ENCODE measurements at regions not wholly inside any gene's neighbourhood (a gene's known extent, or its start where the extent isn't known, plus 50 kb on each side); places are given as distances from the start of the nearest gene placed in this dataset.
"Not testable (repeated sequence)": the region's sequence is repeated elsewhere in the genome, so short reads cannot be mapped to it uniquely, and the experiment has no call there.

DNA sequence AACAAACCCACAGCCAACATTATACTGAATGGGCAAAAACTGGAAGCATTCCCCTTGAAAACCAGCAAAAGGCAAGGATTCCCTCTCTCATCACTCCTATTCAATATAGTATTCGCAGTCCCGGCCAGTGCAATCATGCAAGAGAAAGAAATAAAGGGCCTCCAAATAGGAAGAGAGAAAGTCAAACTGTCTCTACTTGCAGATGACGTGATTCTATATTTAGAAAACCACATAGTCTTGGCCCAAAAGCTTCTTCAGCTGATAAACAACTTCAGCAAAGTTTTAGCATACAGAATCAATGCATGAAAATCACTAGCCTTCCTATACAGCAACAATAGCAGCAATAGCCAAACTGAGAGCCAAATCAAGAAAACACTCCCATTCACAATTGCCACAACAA, 333.7 kb upstream of the EDIL3 start:
- CTCF ChIA-PET = no interaction called here
- H3K4me1 Mint-ChIP-seq = no peaks in the 10 kb centered on the region
- H3K36me3 Mint-ChIP-seq (ENCODE audit: low read depth) = no peaks in the 10 kb centered on the region
- DNase-seq (no peak), ATAC-seq (no peak)
- no peaks in the 10 kb centered on the region for H3K27me3 Mint-ChIP-seq
- no peak overlapping the region for H3K27ac Mint-ChIP-seq
- H3K4me3 Mint-ChIP-seq = no peak overlapping the region
- POLR2A ChIA-PET = no interaction called here
- intact Hi-C loops (cut with DNase I, micrococcal nuclease) = no loop called here
- peaks cover 8% of the 10 kb centered on the region for H3K9me3 Mint-ChIP-seq (ENCODE audit: low read depth)

DNA sequence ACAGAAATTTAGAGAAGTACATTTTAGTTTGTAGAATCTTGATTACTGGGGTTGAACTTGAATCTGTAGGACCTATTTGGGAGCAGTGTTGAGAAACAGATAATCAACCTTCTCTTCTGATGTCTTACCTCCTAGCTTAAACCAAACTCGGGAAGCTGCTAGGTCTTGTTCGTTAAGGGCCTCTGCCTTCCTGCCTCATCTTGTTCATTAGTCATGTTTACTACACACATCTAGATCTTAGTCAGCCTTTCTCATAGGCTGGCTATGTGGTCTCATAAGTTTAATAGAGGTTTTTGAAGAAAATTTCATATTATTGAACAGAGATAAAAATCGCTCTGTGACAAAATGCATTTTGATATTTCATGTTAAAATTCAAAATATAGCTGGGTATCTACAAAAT, 331.0 kb upstream of the EDIL3 start:
- Mint-ChIP-seq H3K4me1 (no peaks in the 10 kb centered on the region), H3K27me3 (no peaks in the 10 kb centered on the region), H3K27ac (no peak overlapping the region), H3K9me3 (ENCODE audit: low read depth) (peaks cover 8% of the 10 kb centered on the region), H3K36me3 (ENCODE audit: low read depth) (no peaks in the 10 kb centered on the region), H3K4me3 (no peak overlapping the region)
- CTCF ChIA-PET = no interaction called here
- DNase-seq = no peak
- POLR2A ChIA-PET = no interaction called here
- no peak for ATAC-seq
- intact Hi-C loops (cut with DNase I, micrococcal nuclease) = no loop called here

DNA sequence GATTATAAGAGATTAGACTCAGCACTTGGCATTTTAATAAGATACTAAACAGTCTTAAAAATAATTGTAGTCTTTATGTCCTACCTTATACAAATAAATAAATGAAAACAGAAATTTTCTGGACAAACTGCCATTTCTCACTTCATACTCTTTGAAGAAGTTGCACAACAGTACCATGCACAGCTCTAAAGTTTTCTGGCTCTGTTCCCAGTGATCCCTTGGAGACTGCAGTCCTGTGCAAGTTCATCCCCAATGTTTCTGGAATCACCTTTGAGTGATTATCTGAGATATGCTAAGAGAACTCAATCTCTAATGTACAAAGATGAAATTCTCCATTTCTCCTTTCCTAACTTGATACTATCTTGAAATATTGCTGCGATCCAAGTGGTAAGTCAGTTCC, 330.4 kb upstream of the EDIL3 start:
- no peaks in the 10 kb centered on the region for H3K36me3 Mint-ChIP-seq (ENCODE audit: low read depth)
- POLR2A ChIA-PET = no interaction called here
- no peaks in the 10 kb centered on the region for H3K4me1 Mint-ChIP-seq

GRCh38 chr5:84709075-84709474, 324.4 kb upstream of the EDIL3 start:
- no peak for DNase-seq
- Mint-ChIP-seq H3K27me3 (no peaks in the 10 kb centered on the region), H3K36me3 (ENCODE audit: low read depth) (no peaks in the 10 kb centered on the region), H3K27ac (no peak overlapping the region), H3K9me3 (ENCODE audit: low read depth) (no peaks in the 10 kb centered on the region), H3K4me3 (no peak overlapping the region), H3K4me1 (no peaks in the 10 kb centered on the region)
- intact Hi-C loops (cut with DNase I, micrococcal nuclease) = no loop called here
- no peak for ATAC-seq
- POLR2A ChIA-PET = no interaction called here
- CTCF ChIA-PET = no interaction called here

More for the DNA sequence above, 330.4 kb upstream of the EDIL3 start:
- DNase-seq (no peak), ATAC-seq (no peak)
- CTCF ChIA-PET = no interaction called here
- no peak overlapping the region for H3K27ac Mint-ChIP-seq
- no peaks in the 10 kb centered on the region for H3K27me3 Mint-ChIP-seq
- no peak overlapping the region for H3K4me3 Mint-ChIP-seq
- peaks cover 5% of the 10 kb centered on the region for H3K9me3 Mint-ChIP-seq (ENCODE audit: low read depth)
- intact Hi-C loops (cut with DNase I, micrococcal nuclease) = no loop called here

DNA sequence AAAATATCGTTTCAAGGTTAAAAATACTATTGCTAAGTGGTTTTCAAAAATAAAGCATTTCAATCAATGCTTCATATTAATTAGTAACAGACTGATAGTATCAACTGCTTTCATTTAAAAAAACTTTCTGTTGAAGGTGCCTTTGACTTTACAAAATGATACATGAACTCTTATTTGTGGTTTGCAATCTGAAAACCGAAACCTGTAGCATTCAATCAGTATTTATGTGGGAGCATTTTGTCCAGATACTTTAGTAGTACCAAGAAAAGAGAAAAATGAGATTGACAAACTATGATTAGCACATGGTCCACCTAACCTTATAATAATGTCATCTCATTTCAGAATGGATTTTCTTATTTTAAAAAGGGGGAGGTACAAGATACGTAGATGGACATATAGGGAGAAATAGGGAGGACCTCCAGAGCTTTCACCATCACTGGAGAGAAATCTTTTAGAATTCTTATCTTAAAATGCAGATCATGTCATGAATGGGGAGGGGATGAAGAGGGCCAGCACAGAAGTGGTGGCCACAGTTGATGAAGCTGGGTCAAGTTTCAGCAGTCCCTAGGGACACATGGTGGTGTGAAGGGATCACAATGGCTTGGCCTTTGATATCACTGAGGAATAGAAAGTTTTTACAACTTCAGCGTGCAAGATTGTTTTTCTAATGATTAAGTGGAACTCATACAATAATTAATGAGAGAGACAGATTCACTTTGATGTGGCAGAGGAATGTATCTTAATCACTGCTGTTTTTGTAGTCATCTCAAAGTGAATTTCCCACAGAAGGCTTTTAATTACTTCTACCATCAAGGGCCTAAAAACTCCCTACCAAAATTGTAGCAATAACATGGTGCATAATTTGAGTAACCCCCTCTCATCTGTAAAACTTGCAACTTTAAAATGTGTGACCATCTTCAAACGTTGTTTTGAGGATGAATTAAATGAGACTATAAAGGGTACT, 322.3 kb upstream of the EDIL3 start:
- ATAC-seq = no peak
- CTCF ChIA-PET = no interaction called here
- Mint-ChIP-seq H3K36me3 (ENCODE audit: low read depth) (no peaks in the 10 kb centered on the region), H3K27ac (no peak overlapping the region), H3K27me3 (no peaks in the 10 kb centered on the region), H3K4me1 (no peaks in the 10 kb centered on the region), H3K4me3 (no peak overlapping the region), H3K9me3 (ENCODE audit: low read depth) (peaks cover 2% of the 10 kb centered on the region)
- intact Hi-C loops (cut with DNase I, micrococcal nuclease) = no loop called here
- DNase-seq = no peak
- POLR2A ChIA-PET = no interaction called here

DNA sequence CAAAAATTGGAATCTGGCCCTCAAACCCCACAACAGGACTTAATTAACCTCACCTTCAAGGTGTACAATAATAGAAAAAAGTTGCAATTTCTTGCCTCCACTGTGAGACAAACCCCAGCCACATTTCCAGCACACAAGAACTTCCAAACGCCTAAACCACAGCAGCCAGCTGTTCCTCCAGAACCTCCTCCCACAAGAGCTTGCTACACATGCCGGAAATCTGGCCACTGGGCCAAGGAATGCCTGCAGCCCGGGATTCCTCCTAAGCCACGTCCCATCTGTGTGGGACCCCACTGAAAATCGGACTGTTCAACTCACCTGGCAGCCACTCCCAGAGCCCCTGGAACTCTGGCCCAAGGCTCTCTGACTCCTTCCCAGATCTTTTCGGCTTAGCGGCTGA, 315.9 kb upstream of the EDIL3 start:
- CTCF ChIA-PET; H3K9me3 Mint-ChIP-seq (ENCODE audit: low read depth); H3K4me3 Mint-ChIP-seq; H3K27ac Mint-ChIP-seq; POLR2A ChIA-PET; H3K27me3 Mint-ChIP-seq; ATAC-seq; H3K36me3 Mint-ChIP-seq (ENCODE audit: low read depth); intact Hi-C loops (cut with DNase I, micrococcal nuclease); DNase-seq; H3K4me1 Mint-ChIP-seq: not testable (repeated sequence)

DNA sequence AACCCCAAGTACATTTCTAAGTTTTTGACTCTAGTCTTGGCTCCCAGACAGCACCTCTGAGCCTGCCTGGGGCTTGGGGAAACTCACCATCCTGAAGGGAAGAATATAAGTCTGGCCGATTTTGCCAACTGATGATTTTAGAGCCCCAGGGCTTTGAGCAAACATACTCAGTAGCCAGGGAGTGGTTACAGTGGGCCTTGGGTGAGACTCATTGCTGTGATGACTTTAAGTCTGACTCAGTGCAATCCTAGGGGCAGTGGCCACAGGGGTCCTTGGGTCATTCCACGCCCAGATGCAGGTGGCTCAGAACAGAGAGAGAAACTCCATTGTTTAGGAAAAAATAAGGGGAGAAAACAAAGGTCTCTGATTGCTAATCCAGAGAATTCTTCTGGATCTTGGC, 312.0 kb upstream of the EDIL3 start:
- Mint-ChIP-seq H3K9me3 (ENCODE audit: low read depth) (peaks cover 3% of the 10 kb centered on the region), H3K27ac (no peak overlapping the region), H3K4me1 (no peaks in the 10 kb centered on the region), H3K27me3 (peaks cover 2% of the 10 kb centered on the region), H3K4me3 (no peak overlapping the region), H3K36me3 (ENCODE audit: low read depth) (no peaks in the 10 kb centered on the region)
- ATAC-seq (no peak), DNase-seq (no peak)
- intact Hi-C loops (cut with DNase I, micrococcal nuclease) = no loop called here
- ChIA-PET POLR2A (no interaction called here), CTCF (no interaction called here)

DNA sequence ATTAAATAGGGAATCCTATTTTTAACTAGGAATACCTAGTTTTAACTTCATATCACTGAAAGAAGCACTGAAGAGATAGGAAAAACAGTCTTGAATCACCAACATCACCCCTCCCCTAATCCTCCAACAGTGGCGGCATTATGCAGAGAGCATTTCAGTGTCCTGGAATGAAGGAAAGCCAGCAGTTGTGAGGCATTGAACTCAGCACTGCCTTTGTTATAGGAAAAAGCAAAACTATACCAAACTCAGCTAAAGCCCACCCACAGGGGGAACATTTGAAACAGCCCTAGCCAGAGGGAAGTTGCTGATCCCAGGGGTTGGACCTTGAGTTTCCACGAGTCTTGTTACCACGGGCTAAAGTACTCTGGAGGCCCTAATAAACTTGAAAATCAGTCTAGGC, 310.6 kb upstream of the EDIL3 start:
- CTCF ChIA-PET = interaction anchor here (0.6 kb wide), 1 partner anchor 45 kb away, joined by 4 read pairs; no protein-coding TSS in a partner anchor
- intact Hi-C loops (cut with DNase I, micrococcal nuclease) = no loop called here
- Mint-ChIP-seq H3K36me3 (ENCODE audit: low read depth) (no peaks in the 10 kb centered on the region), H3K4me3 (no peak overlapping the region), H3K4me1 (no peaks in the 10 kb centered on the region), H3K27me3 (peaks cover 2% of the 10 kb centered on the region), H3K9me3 (ENCODE audit: low read depth) (peaks cover 3% of the 10 kb centered on the region), H3K27ac (no peak overlapping the region)
- DNase-seq (no peak), ATAC-seq (no peak)
- POLR2A ChIA-PET = no interaction called here

DNA sequence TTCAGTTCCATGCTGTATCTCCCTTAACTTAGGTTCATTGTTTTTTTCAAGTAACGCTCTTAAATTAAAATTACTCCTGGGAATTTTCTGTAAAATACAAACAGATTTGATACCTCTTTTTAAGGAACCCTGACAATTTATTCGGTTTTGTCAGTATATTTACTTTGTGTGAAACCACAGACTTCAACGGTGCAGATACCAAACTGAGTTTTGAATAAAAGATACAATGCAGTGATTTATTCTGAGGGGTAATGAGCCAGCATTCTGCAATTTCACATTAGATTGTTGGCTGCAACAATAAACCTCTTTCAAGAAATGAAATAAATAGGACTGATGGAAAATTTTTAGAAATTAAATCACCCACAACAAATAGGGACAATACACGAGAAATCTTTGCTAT, 308.6 kb upstream of the EDIL3 start:
- ChIA-PET POLR2A (no interaction called here), CTCF (no interaction called here)
- H3K4me3 Mint-ChIP-seq = no peak overlapping the region
- intact Hi-C loops (cut with DNase I, micrococcal nuclease) = no loop called here
- no peaks in the 10 kb centered on the region for H3K4me1 Mint-ChIP-seq
- DNase-seq (no peak), ATAC-seq (no peak)
- peaks cover 6% of the 10 kb centered on the region for H3K9me3 Mint-ChIP-seq (ENCODE audit: low read depth)
- H3K36me3 Mint-ChIP-seq (ENCODE audit: low read depth) = no peaks in the 10 kb centered on the region
- no peaks in the 10 kb centered on the region for H3K27me3 Mint-ChIP-seq
- no peak overlapping the region for H3K27ac Mint-ChIP-seq

- H3K36me3 Mint-ChIP-seq (ENCODE audit: low read depth) = no peaks in the 10 kb centered on the region
- ChIA-PET POLR2A (no interaction called here), CTCF (no interaction called here)
- no peak overlapping the region for H3K4me3 Mint-ChIP-seq
- ATAC-seq = no peak
- no peaks in the 10 kb centered on the region for H3K4me1 Mint-ChIP-seq
- no peak for DNase-seq
- H3K27ac Mint-ChIP-seq = no peak overlapping the region
- intact Hi-C loops (cut with DNase I, micrococcal nuclease) = no loop called here
- H3K27me3 Mint-ChIP-seq = no peaks in the 10 kb centered on the region
- H3K9me3 Mint-ChIP-seq (ENCODE audit: low read depth) = peaks cover 3% of the 10 kb centered on the region
Measured at GRCh38 chr5:84688566-84688965, 303.9 kb upstream of the EDIL3 start.

- Mint-ChIP-seq H3K9me3 (ENCODE audit: low read depth) (peaks cover 3% of the 10 kb centered on the region), H3K27me3 (no peaks in the 10 kb centered on the region), H3K4me3 (no peak overlapping the region), H3K4me1 (no peaks in the 10 kb centered on the region), H3K36me3 (ENCODE audit: low read depth) (no peaks in the 10 kb centered on the region), H3K27ac (no peak overlapping the region)
- POLR2A ChIA-PET = no interaction called here
- CTCF ChIA-PET = no interaction called here
- DNase-seq = no peak
- intact Hi-C loops (cut with DNase I, micrococcal nuclease) = no loop called here
- ATAC-seq = no peak
Measured at GRCh38 chr5:84685121-84685894, 300.6 kb upstream of the EDIL3 start.

GRCh38 chr5:84683594-84683993, 298.9 kb upstream of the EDIL3 start:
- intact Hi-C loops (cut with DNase I, micrococcal nuclease) = no loop called here
- no peak for ATAC-seq
- Mint-ChIP-seq H3K36me3 (ENCODE audit: low read depth) (no peaks in the 10 kb centered on the region), H3K4me3 (no peak overlapping the region), H3K27ac (no peak overlapping the region), H3K9me3 (ENCODE audit: low read depth) (peaks cover 2% of the 10 kb centered on the region), H3K4me1 (no peaks in the 10 kb centered on the region), H3K27me3 (no peaks in the 10 kb centered on the region)
- ChIA-PET CTCF (no interaction called here), POLR2A (no interaction called here)
- no peak for DNase-seq
